ENCODE measurements at regions not wholly inside any gene's neighbourhood (a gene's known extent, or its start where the extent isn't known, plus 50 kb on each side); places are given as distances from the start of the nearest gene placed in this dataset.
A peak's percentile ranks its signal among the peaks of the same experiment; 100 is the strongest.

DNA sequence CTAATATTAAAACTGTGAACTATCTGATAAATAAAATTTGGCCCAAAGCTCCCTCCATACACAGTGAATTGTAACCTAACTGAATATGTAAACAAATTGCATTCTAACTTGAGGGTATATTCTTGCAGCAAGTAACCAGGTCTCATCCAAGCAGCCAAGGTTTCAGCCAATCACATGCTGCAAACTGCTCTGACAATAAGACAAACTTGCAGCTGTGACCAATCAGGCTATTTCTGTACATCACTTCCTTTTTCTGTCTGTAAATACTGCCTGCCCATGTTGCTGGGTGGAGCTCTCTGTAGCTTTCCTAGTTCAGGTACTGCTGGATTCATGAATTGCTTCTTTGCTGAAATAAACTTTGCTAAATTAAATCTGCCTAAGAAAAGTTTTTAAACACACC lies 499.0 kb downstream of the GALC start:
- H3K4me1 Mint-ChIP-seq (ENCODE audit: low read depth) = peaks cover 15% of the 10 kb centered on the region
- H3K9me3 Mint-ChIP-seq (ENCODE audit: low read depth) = no peaks in the 10 kb centered on the region
- peaks cover 1% of the 10 kb centered on the region for H3K36me3 Mint-ChIP-seq (ENCODE audit: insufficient read depth)
- H3K4me3 Mint-ChIP-seq (ENCODE audit: low read depth) = no peak overlapping the region
- no peak for DNase-seq (ENCODE audit: low spot score, unreplicated experiment)
- TF ChIP-seq, protein P1, sequence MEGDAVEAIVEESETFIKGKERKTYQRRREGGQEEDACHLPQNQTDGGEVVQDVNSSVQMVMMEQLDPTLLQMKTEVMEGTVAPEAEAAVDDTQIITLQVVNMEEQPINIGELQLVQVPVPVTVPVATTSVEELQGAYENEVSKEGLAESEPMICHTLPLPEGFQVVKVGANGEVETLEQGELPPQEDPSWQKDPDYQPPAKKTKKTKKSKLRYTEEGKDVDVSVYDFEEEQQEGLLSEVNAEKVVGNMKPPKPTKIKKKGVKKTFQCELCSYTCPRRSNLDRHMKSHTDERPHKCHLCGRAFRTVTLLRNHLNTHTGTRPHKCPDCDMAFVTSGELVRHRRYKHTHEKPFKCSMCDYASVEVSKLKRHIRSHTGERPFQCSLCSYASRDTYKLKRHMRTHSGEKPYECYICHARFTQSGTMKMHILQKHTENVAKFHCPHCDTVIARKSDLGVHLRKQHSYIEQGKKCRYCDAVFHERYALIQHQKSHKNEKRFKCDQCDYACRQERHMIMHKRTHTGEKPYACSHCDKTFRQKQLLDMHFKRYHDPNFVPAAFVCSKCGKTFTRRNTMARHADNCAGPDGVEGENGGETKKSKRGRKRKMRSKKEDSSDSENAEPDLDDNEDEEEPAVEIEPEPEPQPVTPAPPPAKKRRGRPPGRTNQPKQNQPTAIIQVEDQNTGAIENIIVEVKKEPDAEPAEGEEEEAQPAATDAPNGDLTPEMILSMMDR (IDR thresholded peaks at IDR 0.05; ENCODE audit: unreplicated experiment) = no peak
- no peak overlapping the region for H3K27ac Mint-ChIP-seq
- H3K27me3 Mint-ChIP-seq = no peaks in the 10 kb centered on the region

DNA sequence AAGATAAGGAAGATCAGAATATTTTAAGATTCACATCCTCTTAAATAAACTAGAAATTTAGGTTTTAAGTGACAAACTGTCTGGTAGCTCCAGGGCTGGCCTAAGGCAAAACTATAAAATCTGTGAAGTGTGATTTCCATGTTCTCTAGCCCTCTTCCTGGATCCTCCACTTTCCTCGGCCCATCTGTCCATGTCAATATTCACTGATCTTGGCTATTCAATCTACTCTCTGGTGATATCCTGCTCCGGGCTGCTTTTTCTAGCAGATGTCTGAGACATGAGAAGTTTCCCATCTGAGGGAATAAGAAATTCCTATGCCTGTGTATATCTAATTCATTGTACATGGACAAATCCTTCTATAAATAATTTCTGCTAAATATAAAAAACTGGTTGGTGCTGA lies 500.4 kb downstream of the GALC start:
- Mint-ChIP-seq H3K4me3 (ENCODE audit: low read depth) (no peak overlapping the region), H3K4me1 (ENCODE audit: low read depth) (peaks cover 18% of the 10 kb centered on the region), H3K36me3 (ENCODE audit: insufficient read depth) (peaks cover 1% of the 10 kb centered on the region), H3K9me3 (ENCODE audit: low read depth) (no peaks in the 10 kb centered on the region), H3K27ac (no peak overlapping the region), H3K27me3 (no peaks in the 10 kb centered on the region)
- no peak for DNase-seq (ENCODE audit: low spot score, unreplicated experiment)
- TF ChIP-seq, protein P1 (IDR thresholded peaks at IDR 0.05; ENCODE audit: unreplicated experiment) = no peak

DNA sequence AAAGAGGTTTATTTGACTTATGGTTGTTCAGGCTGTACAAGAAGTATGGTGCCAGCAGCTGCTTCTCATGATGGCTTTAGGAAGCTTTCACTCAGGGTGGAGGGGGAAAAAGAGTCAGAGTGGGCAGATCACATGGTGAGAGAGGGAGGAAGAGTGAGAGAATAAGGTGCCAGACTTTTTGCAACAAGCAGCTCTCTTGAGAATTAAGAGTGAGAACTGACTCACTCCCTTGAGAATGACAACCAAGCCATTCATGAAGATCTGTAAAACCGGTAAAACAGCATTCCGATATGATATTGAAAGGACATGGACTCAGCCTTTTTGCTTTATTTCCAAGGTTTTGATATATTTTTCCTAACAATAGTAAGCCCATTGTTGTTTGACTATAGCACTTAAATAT lies 501.2 kb downstream of the GALC start:
- Mint-ChIP-seq H3K36me3 (ENCODE audit: insufficient read depth) (peaks cover 1% of the 10 kb centered on the region), H3K27ac (peak overlapping the region; percentile 88), H3K9me3 (ENCODE audit: low read depth) (no peaks in the 10 kb centered on the region), H3K4me1 (ENCODE audit: low read depth) (peaks cover 18% of the 10 kb centered on the region), H3K27me3 (no peaks in the 10 kb centered on the region), H3K4me3 (ENCODE audit: low read depth) (peak overlapping the region; percentile 9)
- DNase-seq (ENCODE audit: low spot score, unreplicated experiment) = no peak
- TF ChIP-seq, protein P1 (IDR thresholded peaks at IDR 0.05; ENCODE audit: unreplicated experiment) = no peak

DNA sequence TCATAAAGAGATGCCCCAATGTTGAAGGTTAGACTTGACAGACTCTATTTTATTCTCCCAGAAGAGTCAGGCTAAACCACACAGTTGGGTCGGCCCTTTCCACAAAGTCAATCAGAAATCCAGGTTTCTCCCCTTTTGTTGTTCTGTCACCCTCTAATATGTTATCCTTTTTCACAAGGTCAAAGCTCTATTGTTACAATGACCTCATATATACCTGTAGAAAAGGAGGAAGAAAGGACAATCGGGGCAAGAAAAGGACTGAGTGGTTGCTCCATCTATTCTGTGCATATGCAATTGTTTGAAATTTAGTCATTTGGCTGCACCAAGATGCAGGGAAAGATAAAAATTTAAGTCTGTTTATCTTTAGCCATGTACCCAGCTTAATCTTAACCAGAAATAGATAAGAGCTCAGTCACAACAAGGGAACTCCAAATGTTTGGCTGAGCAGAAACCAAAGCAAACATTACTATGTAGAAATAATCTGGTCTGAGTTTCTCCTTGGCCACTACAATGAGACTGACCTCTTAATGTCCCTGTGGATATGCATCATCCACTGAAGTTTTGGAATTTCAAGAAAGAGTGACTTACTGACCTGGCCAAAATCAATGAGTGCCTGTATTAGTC lies 503.7 kb downstream of the GALC start:
- H3K4me3 Mint-ChIP-seq (ENCODE audit: low read depth) = no peak overlapping the region
- H3K36me3 Mint-ChIP-seq (ENCODE audit: insufficient read depth) = peaks cover 1% of the 10 kb centered on the region
- no peak for DNase-seq (ENCODE audit: low spot score, unreplicated experiment)
- H3K4me1 Mint-ChIP-seq (ENCODE audit: low read depth) = peaks cover 20% of the 10 kb centered on the region
- peak overlapping the region; percentile 91 for H3K27ac Mint-ChIP-seq
- H3K9me3 Mint-ChIP-seq (ENCODE audit: low read depth) = peaks cover 2% of the 10 kb centered on the region
- TF ChIP-seq, protein P1 (IDR thresholded peaks at IDR 0.05; ENCODE audit: unreplicated experiment) = no peak
- no peaks in the 10 kb centered on the region for H3K27me3 Mint-ChIP-seq

DNA sequence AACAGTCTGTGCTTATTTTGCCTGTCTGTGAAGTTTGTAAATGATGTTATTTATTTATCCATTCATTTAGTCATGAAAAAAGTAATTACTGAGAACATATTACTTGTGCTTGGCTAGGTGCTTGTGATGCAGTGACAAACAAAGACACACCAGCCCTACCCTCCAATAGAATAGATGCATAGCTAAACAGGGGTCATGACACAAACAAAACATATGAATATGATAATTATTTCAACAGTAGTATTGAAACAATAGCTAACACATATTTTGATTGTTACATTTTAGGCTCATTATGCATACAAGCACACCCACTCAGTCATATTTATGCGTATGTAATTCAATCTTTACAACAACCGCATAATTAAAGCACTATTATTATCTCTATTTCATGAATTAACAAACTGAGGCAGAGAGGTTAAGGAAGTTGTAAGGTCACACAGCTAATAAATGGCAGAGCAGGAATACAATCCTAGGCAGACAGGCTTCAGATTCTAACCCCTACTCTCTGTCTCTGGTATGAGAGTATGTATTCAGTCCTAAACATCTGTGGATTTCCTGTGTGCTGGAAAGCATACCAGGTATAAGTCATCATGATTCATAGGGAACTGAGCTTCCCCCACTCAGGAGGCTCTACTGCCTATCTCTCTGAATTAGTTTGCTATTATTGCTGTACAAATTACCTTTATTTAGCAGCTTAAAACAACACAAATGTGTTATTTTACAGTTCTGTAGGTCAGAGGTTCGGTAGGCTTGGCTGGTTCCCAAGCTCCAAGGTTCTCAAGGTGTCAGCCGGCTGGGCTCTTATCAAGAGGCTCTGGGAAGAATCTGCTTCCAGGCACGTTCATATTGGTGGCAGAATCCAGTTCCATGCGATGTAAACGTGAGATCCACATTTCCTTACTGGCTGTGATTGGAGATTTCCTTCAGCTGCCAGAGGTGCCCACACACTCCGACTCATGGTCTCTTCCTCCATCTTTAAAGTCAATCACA lies 509.4 kb downstream of the GALC start:
- H3K36me3 Mint-ChIP-seq (ENCODE audit: insufficient read depth) = peaks cover 1% of the 10 kb centered on the region
- peaks cover 2% of the 10 kb centered on the region for H3K4me1 Mint-ChIP-seq (ENCODE audit: low read depth)
- H3K9me3 Mint-ChIP-seq (ENCODE audit: low read depth) = peaks cover 19% of the 10 kb centered on the region
- no peak overlapping the region for H3K27ac Mint-ChIP-seq
- TF ChIP-seq, protein P1 (IDR thresholded peaks at IDR 0.05; ENCODE audit: unreplicated experiment) = no peak
- H3K4me3 Mint-ChIP-seq (ENCODE audit: low read depth) = no peak overlapping the region
- no peaks in the 10 kb centered on the region for H3K27me3 Mint-ChIP-seq
- no peak for DNase-seq (ENCODE audit: low spot score, unreplicated experiment)
